ENCODE measurements at regions not wholly inside any gene's neighbourhood (a gene's known extent, or its start where the extent isn't known, plus 50 kb on each side); places are given as distances from the start of the nearest gene placed in this dataset.
A peak's percentile ranks its signal among the peaks of the same experiment; 100 is the strongest.
"Not testable (repeated sequence)": the region's sequence is repeated elsewhere in the genome, so short reads cannot be mapped to it uniquely, and the experiment has no call there.

DNA sequence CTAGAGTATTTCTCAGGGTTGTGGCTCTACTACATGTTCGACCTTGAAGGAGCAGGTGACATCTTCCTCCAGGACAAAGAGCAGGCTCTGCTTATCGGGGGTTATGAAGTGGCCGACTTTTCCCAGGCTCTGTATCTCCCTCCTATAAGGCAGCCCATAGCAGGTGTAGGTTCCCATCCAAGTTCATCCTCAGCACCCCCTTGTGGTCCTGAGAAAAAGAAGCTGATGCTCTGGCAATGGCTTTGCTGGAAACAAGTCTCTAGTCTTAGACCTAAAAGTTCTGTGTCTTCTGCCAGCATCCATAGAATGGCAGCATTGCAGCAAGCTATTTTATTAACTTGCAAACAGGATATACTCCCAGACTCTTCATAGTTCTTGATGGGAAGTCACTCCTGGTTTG, 836.6 kb upstream of the PRKX start:
- DNase-seq (ENCODE audit: low read depth) = no peak

GRCh38 chrX:4547213-4547836, 833.9 kb upstream of the PRKX start:
- DNase-seq (ENCODE audit: low read depth) = peak; percentile 16

- not testable (repeated sequence) for DNase-seq (ENCODE audit: low read depth)
Observed at GRCh38 chrX:4546178-4546577, 832.7 kb upstream of the PRKX start.

DNA sequence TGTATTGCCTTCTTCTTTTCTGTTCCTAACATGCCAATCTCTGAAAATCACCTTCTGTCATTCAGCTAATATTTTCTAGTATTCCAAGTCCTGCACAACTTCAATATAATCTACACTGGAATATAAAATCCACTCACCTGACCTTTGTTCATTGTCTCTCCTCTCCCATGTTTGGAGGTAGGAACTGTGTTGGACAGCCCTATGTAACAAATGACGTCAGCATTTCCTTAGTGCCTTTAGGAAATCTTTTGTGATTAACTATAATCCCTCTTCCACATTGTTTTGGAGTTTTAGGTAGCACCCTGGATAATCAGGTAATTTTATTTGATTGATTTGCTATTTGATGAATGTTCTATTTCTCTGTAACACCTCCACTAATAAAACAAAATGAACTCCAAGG, 814.8 kb upstream of the PRKX start:
- DNase-seq (ENCODE audit: low read depth) = no peak

DNA sequence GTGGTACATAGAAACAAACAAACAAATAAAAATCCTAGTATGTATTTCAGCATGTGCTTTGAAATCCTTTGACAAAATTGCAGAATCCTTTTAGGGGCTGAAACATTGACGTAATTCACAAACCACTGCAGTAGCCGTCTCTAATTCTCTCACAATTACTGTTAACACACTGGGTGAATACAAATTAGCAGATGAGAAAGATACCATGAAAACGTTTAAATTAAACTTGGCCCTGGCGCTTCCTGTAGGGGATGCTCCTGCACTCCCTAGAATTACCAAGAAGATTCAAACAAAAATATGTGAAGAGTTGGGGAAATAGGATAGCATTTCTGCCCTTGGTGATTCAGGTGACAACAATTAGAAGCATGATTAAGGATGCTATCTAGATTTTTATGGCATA, 772.5 kb upstream of the PRKX start:
- DNase-seq (ENCODE audit: low read depth) = no peak

GRCh38 chrX:4484266-4484665, 770.8 kb upstream of the PRKX start:
- no peak for DNase-seq (ENCODE audit: low read depth)

DNA sequence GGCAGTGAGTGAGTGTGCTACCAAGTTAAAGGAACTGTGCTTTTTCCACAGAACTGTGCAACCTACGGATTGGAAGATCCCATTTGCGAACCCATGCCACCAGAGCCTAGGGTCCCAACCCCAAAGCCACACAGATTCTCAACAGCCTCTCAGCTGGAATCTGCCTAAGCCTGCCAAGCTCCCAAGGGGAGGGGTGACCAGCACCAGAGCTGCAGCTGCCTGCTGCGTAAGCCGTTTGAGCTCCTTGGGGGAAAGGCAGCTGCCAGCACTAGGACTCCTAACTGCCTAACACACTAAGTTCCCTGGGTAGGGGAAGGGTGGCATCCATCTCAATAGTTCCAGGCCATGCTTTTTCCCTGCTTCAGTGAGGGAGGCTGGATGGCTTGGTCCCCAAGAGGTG, 738.1 kb upstream of the PRKX start:
- no peak for DNase-seq (ENCODE audit: low read depth)

- no peak for DNase-seq (ENCODE audit: low read depth)
Observed at GRCh38 chrX:4450177-4450576, 736.7 kb upstream of the PRKX start.

DNA sequence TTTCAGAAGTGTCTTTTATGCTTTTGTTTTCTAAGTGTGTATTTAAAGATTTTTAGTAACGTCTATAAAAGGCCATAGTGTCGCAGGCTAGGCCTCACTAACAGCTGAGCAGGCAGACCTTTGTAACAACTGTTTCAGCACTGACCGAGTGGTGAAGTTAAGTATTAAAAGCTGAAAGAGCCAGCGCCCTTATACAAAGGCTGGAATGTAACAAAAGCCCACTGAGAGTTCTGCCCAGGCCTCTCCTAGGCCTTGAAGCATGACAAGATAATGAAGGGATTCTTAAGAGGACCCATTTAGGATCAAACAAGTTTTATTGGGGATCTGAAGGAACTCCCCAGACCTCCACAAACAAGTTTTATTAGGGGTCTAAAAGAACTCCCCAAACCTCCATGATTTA, 722.5 kb upstream of the PRKX start:
- no peak for DNase-seq (ENCODE audit: low read depth)

- DNase-seq (ENCODE audit: low read depth) = no peak
Observed at GRCh38 chrX:4397471-4397870, 684.0 kb upstream of the PRKX start.

GRCh38 chrX:4382273-4382672, 668.8 kb upstream of the PRKX start:
- DNase-seq (ENCODE audit: low read depth) = no peak

DNA sequence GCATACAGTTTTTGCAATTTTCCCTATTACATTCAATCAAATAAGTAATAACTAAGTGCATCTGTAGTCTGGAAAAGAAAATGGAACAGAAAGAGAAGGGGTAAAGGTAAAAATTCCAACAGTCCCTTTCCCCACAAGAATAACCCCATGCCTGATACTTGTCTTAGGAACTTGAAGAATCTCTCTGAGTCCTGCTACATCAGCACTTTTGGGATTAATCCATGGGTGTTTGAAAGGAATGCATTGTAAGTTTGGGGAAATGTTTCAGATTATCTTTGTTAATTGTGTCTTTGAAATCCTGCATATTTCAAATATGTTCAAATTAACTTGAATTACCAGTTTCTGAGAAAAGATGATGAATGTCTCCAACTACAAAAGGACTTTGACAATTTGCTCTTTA, 667.3 kb upstream of the PRKX start:
- DNase-seq (ENCODE audit: low read depth) = no peak

GRCh38 chrX:4379071-4379470, 665.6 kb upstream of the PRKX start:
- DNase-seq (ENCODE audit: low read depth) = no peak

DNA sequence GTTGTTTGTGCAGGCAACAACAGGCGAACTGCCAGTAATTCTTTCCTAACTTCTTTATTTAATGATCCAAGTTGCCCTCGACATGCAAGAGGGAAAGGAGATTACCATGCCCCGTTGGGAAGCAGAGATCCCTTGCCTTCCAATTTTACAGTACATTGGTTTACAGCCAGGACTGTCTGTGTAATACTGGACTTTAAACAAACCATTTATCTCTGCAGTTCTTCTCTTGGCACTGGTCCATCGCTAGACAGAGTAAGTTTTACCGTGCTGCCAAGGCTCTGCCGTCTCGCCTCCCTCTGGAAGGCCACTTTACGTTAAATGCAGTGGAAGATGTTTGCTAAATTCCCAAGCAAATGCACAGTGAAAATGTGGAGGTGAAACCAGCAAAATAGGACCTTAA, 660.3 kb upstream of the PRKX start:
- DNase-seq (ENCODE audit: low read depth) = no peak

GRCh38 chrX:4358577-4358976, 645.1 kb upstream of the PRKX start:
- DNase-seq (ENCODE audit: low read depth) = no peak

GRCh38 chrX:4322916-4323315, 609.5 kb upstream of the PRKX start:
- DNase-seq (ENCODE audit: low read depth) = no peak

- DNase-seq (ENCODE audit: low read depth) = no peak
Observed at GRCh38 chrX:4320436-4320947, 607.0 kb upstream of the PRKX start.

DNA sequence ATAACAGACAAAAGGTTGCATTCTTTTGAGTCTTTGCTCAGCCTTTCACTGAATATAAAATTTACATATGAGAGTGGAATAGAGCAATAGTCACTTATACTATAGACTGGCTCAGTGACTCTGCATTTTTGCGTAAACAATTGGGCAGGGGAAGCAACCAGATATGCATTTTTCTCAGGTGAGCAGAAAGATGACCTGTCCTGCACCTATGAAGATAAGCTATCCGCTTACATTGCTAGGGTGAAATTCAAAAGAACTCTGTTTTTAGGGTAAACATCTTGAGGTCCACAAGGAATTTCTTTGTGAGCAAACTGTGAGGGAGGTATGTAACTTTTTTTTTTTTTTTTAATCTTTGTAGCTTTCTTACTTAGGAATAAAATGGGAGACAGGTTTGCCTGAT, 602.4 kb upstream of the PRKX start:
- DNase-seq (ENCODE audit: low read depth) = no peak

DNA sequence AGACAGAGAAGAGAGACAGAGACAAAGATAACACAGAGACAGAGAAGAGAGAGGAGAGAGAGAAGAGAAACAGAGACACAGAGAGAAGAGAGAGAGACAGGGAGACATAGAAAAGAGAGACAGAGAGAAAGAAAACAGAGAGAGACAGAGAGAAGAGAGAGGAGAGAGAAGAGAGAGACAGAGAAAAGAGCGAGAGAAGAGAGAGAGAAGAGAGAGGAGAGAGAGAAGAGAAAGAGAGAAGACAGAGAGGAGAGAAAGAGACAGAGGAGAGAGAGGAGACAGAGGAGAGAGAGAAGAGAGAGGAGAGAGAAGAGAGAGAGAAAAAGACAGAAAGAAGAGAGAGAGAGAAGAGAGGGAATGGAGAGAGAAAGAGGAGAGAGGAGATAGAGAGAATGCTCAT, 601.1 kb upstream of the PRKX start:
- no peak for DNase-seq (ENCODE audit: low read depth)

GRCh38 chrX:4277122-4277521, 563.7 kb upstream of the PRKX start:
- no peak for DNase-seq (ENCODE audit: low read depth)

DNA sequence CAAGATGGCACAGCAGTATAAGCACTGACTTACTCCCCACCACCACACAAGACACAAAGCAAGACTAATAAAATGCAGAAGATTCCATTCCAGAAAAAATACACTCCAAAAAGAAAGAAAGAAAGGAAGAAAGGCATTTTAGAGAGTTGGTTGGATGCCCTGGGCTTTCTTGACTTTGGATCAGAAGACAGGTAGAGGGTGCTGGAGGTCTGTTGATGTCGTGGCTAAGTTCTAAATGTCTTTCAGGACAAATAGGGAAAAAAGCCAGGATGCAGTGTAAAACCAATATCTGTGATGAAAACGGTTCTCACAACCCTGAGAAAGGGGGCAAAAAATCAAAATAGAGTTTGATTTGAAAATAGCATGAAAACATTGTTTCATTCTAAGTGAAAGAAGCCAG, 555.2 kb upstream of the PRKX start:
- no peak for DNase-seq (ENCODE audit: low read depth)

DNA sequence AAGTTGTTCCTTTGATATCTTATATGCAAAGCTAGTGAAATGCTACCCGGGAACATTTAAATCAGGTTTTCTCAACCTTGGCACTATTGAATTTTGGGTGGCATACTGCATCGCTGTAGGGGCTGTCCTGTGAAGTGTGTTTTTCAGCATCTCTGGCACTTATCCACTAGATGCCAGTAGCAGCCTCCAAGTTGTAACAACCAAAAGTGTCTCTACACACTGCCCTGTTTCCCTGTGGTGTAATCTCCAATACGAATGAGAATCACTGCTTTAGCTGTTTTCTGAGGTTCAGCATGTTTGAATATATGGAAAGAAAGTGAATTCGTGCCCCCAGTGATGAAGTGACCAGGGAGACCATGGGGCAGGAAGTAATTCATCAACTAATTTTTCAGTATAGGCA, 551.6 kb upstream of the PRKX start:
- DNase-seq (ENCODE audit: low read depth) = no peak

DNA sequence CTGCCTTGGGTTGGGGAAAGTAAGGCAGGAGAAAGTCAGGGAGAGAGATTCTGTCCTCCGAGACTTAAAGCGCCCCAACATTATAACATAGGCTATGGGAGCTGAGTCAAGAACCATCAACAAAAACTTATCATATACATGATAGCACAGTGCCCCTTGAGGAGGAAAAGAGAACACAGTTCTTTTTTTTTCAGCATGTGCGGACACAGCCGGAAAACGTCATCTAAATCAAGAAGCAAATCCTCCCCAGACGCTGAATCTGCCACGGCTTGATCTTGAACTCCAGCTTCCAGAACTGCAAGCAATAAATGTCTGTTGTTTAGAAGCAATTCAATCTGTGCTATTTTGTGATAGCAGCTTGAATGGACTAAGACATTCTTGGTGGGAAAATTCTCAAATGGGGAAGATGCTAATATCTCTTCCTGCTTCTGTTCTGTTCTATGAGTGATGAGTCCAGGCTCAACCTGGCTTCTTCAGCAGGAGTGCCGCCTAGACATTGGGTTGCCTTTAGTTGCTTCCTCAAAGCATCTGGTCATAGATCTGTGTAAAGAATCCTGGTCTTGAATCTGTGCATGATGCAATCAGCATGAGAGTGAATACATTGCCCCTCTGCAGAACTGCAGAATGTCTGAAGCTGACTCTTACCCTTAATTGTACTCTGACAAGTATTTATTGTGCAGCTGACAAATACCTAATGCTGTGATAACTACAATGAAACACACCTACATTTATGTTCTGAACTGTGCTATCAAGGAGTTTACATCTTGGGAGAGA, 549.8 kb upstream of the PRKX start:
- DNase-seq (ENCODE audit: low read depth) = no peak

DNA sequence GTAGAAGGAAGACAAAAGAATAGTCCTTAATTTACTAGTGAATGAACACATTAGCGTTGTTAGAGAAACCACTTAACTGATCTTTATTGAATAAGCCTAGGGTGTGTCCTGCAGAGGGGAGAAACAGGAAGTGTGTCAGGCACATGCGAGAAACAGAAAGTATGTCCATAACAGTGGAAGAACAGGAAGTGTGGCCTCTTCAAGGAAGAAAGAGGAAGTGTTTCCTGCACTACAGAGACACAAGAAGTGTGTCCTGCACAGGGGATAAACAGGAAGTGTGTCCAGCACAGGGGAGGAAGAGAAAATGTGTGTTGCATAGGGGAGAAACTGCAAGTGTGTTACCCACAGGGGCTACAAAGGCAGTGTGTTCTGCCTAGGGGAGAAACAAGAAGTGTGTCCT, 539.6 kb upstream of the PRKX start:
- no peak for DNase-seq (ENCODE audit: low read depth)
